NOMO-1 treated with dmso at 0.1 percent for 144 hours (cell line): ENCODE measurements at regions not wholly inside any gene's neighbourhood (a gene's known extent, or its start where the extent isn't known, plus 50 kb on each side); places are given as distances from the start of the nearest gene placed in this dataset.
"Not testable (repeated sequence)": the region's sequence is repeated elsewhere in the genome, so short reads cannot be mapped to it uniquely, and the experiment has no call there.

Experiments
- DNase-seq: peaks from one replicate; lab custom pipeline; 2025; ENCODE audit not compliant: unreplicated experiment; lab: John Stamatoyannopoulos, UW

DNA sequence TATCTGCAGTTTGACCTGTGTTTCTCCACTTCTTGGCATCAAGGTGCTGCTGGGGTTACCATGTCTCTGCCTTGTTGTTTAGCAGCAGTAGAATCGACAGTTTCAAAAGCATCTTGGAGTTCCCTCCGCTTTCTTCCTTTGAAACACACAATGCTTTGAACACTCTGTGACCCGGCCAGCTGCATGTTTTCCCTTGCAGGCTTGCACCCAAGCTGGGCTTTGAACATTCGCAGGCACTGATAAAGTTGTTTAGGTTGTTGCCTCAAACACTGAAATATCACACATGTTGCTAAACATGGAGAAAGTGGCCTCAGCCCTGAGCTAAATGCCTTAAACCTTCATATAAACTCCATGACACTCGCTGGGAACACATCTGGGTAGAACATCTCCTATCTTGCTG, 251.7 kb downstream of the TSN start:
- DNase-seq = no peak

DNA sequence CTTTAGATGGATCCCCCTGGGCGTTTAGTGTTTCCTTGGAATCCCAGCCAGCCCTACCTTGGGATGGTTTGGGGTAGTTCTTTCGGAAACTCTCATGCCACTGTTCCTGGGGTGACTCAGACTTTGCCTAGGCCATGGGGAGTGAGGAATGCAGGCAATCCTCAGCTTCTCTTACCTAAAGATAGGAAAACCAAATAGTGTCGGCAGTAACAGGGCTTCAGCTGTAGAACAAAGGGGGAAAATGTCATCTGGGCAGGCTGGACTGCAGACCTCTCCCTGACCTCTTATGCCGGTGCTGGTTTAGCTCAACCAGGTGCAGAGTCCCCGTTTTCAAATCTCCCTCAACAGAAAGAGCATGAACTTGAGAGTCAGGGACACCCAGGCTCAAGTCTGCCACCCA, 252.1 kb downstream of the TSN start:
- DNase-seq = no peak

DNA sequence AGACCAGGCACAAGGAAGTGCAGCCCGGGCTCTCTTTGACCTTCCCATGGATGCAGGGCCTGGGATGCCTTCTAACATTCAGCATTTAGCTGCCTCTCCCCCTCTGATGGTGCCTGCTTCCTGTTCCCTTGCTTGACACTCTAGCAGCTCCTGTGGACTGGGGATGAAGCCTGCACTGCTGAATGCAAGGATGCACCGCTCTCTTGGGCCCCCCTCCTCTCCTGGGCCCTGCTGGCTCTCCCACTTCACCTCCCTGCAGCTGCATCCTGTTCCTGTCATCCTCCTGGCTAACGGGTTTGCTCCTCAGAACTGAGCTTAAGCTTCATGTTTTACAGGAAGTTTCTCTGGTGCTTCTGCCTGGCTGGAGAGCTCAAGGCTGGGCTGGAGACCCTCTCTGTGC, 254.1 kb downstream of the TSN start:
- no peak for DNase-seq

DNA sequence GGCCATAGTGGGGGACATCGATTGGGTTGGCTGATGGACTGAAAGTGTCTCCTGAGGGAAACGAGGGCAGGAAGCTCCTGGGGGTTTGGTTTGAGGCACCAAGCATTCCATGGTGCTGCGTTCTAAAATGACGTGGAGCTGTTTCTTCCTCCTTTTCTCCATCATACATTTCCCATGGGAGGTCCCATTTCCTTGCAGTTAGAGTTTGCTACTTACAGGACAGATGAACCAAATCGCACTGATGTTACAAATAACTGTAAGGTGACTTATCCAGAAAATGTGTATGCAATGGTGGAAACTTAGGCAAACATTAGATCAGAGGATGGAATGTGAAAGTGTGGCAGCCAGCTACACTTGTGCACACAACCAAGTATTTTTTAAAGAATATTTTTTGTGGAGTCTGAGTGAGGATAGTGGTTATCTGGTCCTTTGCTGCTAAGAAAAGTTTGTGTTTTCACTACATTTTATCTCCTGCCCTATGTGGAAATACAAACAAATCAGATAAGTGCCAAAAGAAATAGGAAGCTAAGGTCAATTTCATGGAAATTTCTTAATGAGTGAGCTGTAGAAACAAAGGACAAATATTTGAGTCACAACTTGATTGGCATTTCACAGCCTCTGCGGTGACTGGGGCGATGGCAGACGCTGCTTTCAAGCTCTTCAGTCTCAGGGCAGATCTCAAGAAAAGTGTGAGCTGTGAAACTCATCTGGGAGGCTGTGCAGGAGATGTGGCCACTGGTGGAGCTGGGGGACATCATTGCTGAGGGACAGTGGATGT, 256.2 kb downstream of the TSN start:
- no peak for DNase-seq

DNA sequence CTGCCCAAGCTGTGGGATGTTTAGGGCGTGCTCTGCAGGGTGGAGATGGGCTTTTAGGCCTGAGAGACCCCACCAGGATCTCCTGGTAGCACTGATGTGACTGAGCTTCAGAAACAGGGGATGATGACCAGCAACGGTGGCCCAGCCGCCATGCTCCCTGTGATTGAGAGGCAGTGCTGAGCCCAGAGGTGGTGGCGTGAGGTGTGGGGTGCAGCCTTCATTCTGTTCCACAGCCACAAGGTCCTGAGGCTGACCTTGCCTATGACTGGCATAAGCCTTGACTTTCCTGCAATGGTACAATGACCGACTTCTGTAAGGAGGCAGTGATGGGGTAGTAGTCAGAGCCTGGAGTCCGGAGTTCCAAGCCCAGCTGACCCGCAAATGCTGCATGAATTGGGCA, 263.3 kb downstream of the TSN start:
- DNase-seq = no peak

DNA sequence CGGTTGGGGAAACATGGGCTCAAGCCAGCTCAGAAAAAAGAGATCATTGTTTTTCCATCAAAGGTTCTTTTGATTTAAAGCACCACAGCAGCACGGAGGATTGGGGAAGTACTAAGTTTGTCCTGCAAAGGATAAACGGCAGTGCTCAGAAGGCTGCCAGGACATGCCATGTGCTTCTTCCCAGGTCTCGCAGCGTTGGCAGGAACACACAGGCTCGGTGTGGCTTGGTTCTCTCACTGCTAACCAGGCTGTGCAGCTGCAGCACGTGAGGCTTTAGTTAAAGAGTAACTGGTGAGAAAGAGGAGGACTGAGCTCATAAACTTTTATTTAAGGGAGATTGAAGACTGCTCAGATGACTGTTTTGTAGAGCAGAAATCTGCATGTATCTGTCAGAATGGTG, 264.3 kb downstream of the TSN start:
- DNase-seq = no peak

DNA sequence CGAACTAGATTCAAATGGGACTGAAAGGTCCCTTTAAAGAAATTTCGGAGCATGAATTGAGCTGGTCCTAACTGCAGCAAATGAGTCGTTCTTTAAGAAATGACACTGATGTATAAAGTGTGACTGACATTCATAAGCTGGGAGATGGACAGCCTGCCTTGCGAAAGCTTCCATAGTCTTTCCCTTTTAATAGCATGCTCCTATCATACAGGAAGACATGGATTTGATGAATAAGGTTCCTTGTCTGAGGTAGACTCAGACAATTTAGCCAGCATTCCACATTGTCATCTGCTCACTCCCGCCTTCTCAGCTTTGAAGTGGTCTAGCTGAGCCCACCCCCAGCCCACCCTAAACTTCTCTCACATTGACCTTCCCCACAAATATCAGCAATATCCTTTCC, 264.9 kb downstream of the TSN start:
- no peak for DNase-seq

DNA sequence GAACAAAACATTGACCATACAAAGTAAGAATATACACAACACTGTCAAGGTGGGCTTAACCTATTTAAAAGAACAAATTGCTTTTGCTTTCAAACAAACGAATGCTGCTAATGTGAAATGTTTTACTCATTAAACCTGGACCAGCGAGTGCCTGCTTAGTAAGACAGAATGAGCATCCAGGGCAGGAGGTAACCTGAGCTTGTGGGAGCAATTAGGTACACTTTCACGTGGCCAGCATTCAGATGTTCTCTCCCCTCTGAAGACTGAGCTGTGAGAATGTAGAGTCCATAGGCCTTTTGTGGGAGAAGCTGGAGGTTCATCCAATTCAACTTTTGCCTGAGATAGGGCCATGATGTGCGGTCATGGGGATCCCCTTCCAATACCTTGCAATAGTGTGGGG, 266.5 kb downstream of the TSN start:
- DNase-seq = no peak

DNA sequence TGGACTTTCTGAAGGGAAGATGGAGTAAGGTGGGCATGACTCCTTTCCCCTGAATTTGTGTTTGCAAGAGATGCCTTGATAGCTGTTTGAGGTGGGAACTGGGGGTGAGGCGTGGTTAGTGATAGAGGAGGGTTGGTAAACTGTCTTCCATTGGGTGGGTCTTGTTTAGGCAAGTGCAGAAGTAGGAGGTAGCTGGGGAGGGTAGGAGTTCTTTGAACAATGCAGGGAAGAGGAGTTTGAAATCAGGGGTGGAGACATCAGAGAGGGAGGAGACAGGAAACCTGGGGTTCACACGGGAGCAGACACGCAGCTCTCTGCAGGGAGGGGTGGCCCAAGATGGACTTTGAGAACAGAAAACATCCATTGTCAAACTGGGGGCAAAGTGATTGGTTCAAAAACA, 267.1 kb downstream of the TSN start:
- DNase-seq = no peak

DNA sequence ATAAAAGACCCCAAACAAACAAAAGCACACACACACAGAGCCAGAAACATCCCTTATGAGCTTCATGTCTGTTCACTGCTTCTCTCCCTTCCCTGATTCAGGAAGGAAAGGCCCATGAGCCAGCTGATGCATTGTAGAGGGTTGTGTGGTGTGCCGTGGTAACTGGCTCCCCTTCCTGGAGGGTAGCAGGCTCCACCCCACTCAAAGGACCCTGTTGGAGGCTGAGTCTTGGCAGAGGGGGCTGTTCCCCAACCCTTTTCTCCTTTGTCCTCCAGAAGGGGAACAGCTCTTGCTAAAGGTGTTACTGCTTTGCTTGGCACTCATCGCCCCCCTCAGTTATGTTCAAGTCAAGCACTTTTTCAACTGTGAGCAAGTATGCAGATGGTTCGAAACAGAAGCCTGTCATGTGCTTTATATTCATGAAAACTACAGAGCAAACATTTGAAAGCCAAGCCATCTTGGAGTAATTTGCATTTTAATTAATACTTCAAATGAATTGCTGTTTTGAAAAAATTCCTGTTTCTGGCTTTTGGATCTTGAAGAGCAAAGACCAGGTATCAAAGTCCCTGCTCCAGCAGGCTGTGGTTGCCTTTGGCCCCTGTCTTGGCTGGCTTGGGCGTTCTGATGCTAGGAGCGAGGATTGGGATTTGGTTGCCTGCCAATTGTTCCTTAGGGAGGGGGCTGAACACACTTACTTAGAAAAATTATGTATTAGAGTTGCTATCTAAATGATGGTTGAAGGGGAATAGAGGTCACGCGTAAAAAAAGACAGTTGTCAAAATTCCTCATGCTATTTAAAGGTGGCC, 267.8 kb downstream of the TSN start:
- no peak for DNase-seq

DNA sequence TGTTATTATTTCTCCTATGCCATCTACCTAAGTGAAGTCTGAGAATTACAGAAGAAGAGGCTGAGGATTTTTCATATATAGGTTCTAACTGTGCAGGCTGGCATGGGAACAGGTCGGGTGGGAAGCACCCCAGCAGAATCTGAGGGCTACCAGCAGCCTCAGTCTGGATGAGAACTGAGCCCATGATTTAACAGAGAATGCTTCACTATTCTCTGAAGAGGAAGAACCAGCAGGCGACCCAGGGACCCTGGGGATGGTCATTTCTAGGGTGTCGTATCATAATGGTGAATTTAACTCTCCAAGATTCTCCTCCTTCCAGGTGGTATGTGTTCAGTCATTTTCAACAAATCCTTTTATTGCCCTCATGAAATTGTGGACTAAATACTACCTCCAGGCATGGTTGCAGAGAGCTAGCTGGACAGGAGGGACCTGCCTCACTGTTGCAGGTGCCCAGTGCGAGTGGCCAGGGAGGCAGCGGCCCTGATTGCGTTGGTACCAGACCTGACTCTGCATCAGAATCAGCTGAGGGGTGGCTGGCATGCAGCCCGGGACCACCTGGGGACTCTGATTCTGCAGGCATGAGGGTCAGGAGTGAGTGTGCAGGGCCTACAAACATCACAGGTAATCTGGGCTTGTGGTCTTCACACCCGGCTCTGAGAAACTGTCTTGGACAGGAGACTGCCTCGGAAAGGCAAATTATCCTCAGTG, 272.2 kb downstream of the TSN start:
- DNase-seq = no peak

DNA sequence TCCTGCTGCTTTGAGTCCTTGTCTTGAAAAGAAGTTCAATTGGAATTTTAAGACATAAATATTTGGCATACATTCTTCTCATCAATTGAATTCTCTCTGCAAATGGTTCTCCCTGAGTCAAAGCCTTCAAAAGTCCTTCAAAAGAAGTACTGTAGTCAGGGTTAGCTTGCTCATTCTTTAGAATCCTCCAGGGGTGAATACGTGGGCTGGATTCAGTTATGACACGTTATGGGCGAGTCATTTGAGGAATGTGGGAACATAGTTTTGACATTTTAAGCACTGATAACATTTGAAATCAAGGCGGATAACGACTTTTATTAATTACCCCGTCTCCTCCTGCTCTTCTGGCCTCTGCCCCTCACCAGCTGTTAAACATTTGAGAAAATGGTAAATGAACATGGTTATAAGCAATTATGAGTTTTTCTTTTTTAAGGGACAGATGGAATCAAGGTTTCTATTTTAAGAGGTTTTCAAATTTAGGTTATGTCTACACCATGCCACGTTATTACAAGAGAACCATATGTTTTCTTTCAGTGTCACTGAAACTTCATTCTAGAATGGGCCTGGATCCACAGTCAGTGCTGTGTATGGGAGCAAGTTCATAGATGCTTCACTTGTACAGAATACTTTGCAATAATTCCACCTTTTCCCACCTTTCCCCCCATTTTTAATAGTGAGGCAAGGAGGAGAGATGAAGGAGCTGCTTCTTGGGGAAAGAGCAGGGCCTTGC, 273.1 kb downstream of the TSN start:
- DNase-seq = no peak

DNA sequence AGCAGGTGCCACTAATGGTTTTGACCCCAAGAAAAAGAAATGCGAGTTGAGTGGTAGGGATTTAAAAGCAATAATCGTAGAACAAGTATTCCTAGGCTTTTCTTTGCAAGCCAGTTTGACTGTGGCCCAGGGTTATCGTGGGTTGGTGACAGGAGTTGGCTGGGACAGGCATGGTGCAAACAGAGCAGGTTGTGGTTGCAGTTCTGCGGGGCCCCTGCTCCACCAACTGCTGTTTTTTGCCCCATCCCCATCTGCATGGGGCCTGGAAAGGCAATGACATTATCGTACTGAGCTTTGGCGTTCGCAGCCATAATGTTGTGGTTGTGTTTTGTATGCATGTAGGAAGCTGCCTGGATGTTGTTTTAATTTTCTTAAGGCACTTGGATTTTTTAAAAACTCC, 274.0 kb downstream of the TSN start:
- DNase-seq = no peak

DNA sequence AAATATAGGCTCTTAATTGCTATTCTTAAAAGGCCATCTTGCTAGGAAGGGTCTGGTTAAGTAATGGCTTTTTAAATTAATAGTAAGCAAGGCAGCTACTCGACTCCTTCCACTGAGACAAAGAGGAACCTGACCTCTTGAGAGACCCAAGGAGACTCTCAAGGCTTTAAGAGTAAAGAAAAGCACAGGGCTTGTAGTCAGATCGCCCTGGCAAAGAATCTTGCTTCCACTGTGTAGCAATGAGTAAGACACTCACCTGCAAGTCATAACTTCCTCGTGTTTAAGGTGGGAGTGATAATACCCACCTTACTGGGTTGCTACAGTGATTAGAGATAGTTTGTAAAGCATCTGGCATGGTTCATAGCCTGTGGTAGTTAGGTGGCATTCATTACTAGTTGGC, 274.5 kb downstream of the TSN start:
- DNase-seq = no peak

DNA sequence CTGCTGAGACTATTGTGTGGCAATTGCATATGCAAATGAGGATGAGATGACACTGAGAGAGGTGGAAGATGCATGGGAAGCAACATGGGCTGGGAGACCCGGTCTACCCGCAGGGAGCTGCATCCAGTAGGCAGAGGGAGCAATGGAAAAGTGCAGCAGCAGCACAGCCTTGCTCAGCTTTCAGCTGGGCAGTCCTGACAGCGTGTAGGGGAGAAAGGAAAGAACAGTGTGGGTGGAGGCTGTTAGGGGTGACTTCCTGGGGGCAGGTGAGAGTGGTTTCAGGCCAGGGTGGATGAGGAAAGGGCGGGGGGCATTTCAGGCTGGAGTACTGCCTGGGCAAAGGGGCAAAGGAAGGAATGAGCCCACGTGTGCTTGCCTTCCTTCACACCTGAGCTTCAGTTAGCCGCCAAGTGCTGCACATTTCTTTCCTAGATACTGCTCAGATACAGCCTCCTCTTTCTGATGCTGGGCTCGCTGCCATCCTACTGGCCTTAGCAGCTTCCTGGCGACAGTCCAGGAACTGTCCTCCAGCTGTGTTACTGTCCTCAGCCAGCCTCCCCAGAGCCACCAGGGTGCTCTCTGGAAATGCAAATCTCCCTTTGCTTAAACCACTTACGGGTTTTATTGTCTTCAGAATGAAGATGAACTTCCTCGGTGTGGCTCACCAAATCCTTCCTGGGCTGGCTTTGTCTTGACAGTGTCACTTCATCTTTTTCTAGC, 276.3 kb downstream of the TSN start:
- DNase-seq = no peak

DNA sequence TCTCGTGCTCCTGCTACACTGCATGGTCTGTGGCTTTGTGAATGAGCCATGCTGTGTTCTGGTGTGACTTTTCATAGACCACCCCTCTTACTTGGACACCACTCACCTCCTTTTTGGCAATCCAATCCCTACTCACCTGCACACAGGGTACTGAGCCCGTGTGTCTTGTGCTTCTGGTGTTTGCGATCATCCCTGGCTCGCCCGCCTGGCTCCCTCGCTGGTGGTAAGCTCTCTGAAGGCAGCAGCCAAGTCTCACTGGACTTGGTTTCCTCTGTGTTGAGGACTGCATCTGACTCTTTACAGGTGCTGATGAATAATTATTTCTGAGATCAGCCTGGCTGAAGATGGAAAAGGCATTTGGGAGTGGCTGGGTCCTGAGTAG, 276.8 kb downstream of the TSN start:
- no peak for DNase-seq

DNA sequence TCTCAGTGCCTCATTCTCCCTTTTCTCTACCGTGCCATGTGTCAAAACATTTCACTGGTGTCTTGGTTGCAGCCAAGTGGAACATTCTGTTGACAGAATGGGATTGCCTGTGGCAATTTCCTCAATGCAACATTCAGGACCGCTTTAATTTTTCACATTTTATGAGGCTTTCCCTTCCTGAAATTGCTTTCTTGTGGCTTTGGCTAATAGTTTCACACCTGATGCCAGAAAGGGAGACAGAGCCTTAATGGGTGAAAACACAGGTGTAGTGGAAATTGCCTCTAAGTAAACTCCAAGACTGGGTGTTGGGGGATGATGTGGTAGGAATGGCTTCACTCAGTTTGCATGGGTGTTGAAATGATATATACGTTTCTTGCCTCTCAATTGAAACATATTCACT, 278.3 kb downstream of the TSN start:
- no peak for DNase-seq

DNA sequence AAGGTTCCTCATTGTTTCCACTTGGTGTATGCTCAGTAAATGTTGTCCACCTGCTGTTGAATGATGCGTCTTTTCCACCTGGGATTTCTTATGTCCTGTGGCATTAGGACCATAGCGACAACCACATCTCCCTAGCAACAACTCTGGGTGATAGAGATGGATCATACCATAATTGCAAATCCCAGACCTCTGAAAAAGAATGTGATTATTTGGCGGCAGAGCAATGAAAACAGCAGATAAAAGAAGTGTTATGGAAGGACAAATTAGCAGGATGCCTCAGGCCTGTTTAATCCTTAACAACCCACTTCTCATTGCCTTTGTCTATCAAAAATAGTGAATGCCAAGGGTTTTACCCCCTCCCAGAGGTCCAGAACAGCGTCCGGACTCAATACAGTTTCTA, 278.9 kb downstream of the TSN start:
- no peak for DNase-seq

DNA sequence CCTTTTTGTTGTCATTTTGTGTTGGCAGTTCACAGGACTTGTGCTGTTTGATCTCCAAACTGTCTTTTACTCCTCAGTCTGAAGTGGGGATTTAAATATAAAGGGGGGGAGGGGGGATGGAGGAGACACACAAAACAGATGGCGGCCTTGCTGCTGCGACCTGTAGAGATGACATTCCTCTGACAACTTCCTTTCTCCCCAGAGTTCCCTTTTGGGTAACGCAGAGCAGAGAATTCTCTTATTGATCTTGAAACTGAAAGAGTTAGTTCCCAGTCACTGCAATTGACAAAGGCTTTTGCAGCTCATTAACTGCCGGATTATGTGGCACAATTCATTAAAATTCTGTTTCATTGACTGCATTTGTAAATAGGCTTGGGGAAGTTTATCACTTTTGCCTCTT, 279.3 kb downstream of the TSN start:
- no peak for DNase-seq

DNA sequence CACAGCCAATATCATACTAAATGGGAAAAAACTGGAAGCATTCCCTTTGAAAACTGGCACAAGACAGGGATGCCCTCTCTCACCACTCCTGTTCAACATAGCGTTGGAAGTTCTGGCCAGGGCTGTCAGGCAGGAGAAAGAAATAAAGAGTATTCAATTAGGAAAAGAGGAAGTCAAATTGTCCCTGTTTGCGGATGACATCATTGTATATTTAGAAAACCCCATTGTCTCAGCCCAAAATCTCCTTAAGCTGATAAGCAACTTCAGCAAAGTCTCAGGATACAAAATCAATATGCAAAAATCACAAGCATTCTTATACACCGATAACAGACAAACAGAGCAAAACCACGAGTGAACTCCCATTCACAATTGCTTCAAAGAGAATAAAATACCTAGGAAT, 283.4 kb downstream of the TSN start:
- DNase-seq = not testable (repeated sequence)

DNA sequence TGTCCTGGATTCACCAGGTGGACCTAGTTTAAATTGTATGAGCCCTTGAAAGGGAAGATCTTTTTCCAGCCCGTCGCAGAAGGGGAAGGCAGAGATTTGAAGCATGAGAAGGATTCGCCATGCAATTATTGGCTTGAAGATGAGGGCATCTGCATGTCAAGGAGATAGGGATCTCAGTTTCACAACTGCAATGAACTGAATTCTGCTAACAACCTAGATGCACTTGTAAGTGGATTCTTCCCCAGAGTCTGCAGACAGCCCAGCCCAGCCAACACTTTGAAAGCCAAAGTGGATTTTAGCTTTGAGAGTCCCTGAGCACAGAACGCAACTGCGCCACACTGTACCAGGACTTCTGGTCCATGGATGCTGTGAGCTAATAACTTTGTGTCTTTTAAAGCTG, 286.0 kb downstream of the TSN start:
- DNase-seq = no peak
